ENCODE measurements at regions not wholly inside any gene's neighbourhood (a gene's known extent, or its start where the extent isn't known, plus 50 kb on each side); places are given as distances from the start of the nearest gene placed in this dataset.
"Not testable (repeated sequence)": the region's sequence is repeated elsewhere in the genome, so short reads cannot be mapped to it uniquely, and the experiment has no call there.

DNA sequence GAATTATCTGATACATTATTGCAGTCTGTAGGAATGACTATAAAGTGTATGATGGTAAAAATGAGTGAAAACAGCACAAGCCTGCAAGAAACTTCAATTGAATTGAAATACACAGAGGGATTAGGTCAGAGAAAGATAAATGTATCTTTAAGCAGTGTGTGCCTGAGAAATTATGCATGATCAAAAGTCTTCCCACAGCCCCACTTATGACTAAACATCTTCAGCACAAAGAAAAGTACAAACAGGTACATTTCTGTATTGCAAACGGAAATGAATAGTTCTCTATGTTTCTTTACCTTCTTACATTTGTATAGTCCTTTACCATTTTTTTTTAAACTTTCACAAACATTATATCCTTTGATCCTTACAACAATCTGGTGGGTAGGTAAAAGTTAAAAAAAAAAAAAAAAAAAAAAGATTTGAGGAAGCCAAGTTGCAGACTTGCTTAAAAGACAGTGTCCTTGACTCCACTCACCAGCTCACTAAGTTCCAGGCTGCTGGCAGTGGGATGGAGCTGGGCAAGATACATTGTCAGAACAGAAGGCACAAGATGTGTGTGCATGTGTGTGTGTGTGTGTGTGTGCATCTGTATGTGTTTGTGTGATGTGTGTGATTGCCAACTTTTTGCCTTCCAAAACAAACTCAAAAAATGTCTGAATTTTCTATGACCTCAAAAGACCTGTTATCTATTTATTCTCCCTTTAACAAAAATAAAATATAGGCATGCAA is 423.7 kb upstream of the ACVR2A start:
- CTCF ChIA-PET, result no interaction called here
- H3K4me1 ChIP-seq (ENCODE audit: control extremely low read depth in 1 of 4, control insufficient read depth in 4 of 4, insufficient read depth in 4 of 4, low read length in 3 of 4), result no peaks in the 10 kb centered on the region
- WGBS (ENCODE audit: insufficient coverage), result no CpG with 5 or more reads among the region's 1 CpG
- DNase-seq, result no peak
- no peaks in the 10 kb centered on the region for H3K9me3 ChIP-seq (ENCODE audit: control extremely low read depth in 1 of 5, control insufficient read depth in 4 of 5, insufficient read depth in 2 of 5, low read depth in 1 of 5, low read length in 4 of 5)
- H3K4me3 ChIP-seq (ENCODE audit: control insufficient read depth in 1 of 7, extremely low read depth in 1 of 7, insufficient read depth in 4 of 7, low read depth in 2 of 7, low read length in 6 of 7), result no peak overlapping the region
- H3K36me3 ChIP-seq (ENCODE audit: control insufficient read depth in 4 of 4, insufficient read depth in 4 of 4, low read length in 3 of 4), result no peaks in the 10 kb centered on the region
- POLR2A ChIA-PET, result no interaction called here
- no peak overlapping the region for H3K27ac ChIP-seq (ENCODE audit: insufficient read depth in 1 of 2, low read depth in 1 of 2, low read length in 2 of 2, poor library complexity in 1 of 2, severe bottlenecking in 2 of 2)
- H3K27me3 ChIP-seq (replicated peaks in 2 of 5; ENCODE audit: control insufficient read depth in 4 of 5, insufficient read depth in 5 of 5, low read length in 4 of 5), result peaks cover 0 to 2% (median 0%) of the 10 kb centered on the region in 5 experiments

DNA sequence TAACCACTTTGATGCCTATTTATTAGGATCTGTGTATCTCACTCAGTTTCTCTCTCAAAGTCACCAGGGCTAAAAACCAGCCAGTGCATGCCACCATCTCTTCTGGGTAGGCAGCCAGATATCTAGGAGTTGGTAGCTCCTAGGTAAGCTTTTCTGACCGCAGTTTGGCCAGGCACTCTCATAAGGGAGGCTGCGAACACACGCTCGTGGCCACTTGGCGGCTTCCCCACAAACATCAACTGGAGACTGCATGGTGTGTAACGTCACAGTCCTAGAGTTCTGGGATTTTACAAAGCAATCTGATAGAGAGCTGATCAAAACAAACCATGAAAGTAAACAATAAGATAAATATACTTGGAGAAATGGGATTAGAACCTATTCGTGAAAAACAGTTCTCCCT is 424.3 kb upstream of the ACVR2A start:
- H3K27ac ChIP-seq (ENCODE audit: insufficient read depth in 1 of 2, low read depth in 1 of 2, low read length in 2 of 2, poor library complexity in 1 of 2, severe bottlenecking in 2 of 2), result no peak overlapping the region
- H3K36me3 ChIP-seq (ENCODE audit: control insufficient read depth in 4 of 4, insufficient read depth in 4 of 4, low read length in 3 of 4), result no peaks in the 10 kb centered on the region
- CTCF ChIA-PET, result no interaction called here
- no peaks in the 10 kb centered on the region for H3K9me3 ChIP-seq (ENCODE audit: control extremely low read depth in 1 of 5, control insufficient read depth in 4 of 5, insufficient read depth in 2 of 5, low read depth in 1 of 5, low read length in 4 of 5)
- DNase-seq, result no peak
- H3K27me3 ChIP-seq (replicated peaks in 2 of 5; ENCODE audit: control insufficient read depth in 4 of 5, insufficient read depth in 5 of 5, low read length in 4 of 5), result peaks cover 0 to 2% (median 0%) of the 10 kb centered on the region in 5 experiments
- 100% methylated on average over 2 of the region's 7 CpGs for WGBS (ENCODE audit: insufficient coverage)
- no peaks in the 10 kb centered on the region for H3K4me1 ChIP-seq (ENCODE audit: control extremely low read depth in 1 of 4, control insufficient read depth in 4 of 4, insufficient read depth in 4 of 4, low read length in 3 of 4)
- POLR2A ChIA-PET, result no interaction called here
- H3K4me3 ChIP-seq (ENCODE audit: control insufficient read depth in 1 of 7, extremely low read depth in 1 of 7, insufficient read depth in 4 of 7, low read depth in 2 of 7, low read length in 6 of 7), result no peak overlapping the region

DNA sequence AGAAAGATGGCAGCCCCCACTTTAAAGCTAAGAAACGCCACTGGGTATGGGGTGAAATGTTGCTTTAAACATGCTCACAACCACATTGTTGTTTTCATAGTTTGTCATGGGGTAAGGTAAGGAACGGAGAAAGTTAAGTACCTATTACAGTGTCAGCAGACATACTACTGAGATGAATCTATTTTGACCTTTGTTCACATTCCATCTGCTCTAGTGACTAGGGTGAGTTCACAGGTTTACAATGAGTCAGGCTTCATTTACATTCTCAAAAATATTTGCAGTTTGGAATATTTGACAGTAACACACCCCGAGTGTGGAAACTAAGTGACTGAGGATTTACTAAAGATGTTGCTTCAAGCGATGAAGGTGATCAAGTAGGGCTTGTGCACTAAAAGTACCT is 428.7 kb upstream of the ACVR2A start:
- CTCF ChIA-PET, result no interaction called here
- DNase-seq, result no peak
- Histone ChIP-seq H3K9me3 (ENCODE audit: control extremely low read depth in 1 of 5, control insufficient read depth in 4 of 5, insufficient read depth in 2 of 5, low read depth in 1 of 5, low read length in 4 of 5) (peaks cover 0 to 4% (median 0%) of the 10 kb centered on the region in 5 experiments), H3K4me3 (ENCODE audit: control insufficient read depth in 1 of 7, extremely low read depth in 1 of 7, insufficient read depth in 4 of 7, low read depth in 2 of 7, low read length in 6 of 7) (no peak overlapping the region), H3K27ac (ENCODE audit: insufficient read depth in 1 of 2, low read depth in 1 of 2, low read length in 2 of 2, poor library complexity in 1 of 2, severe bottlenecking in 2 of 2) (no peak overlapping the region), H3K36me3 (ENCODE audit: control insufficient read depth in 4 of 4, insufficient read depth in 4 of 4, low read length in 3 of 4) (no peaks in the 10 kb centered on the region), H3K4me1 (ENCODE audit: control extremely low read depth in 1 of 4, control insufficient read depth in 4 of 4, insufficient read depth in 4 of 4, low read length in 3 of 4) (no peaks in the 10 kb centered on the region), H3K27me3 (replicated peaks in 2 of 5; ENCODE audit: control insufficient read depth in 4 of 5, insufficient read depth in 5 of 5, low read length in 4 of 5) (peaks cover 0 to 2% (median 0%) of the 10 kb centered on the region in 5 experiments)
- POLR2A ChIA-PET, result no interaction called here
- WGBS (ENCODE audit: insufficient coverage), result 100% methylated on average over 1 of the region's 4 CpGs

DNA sequence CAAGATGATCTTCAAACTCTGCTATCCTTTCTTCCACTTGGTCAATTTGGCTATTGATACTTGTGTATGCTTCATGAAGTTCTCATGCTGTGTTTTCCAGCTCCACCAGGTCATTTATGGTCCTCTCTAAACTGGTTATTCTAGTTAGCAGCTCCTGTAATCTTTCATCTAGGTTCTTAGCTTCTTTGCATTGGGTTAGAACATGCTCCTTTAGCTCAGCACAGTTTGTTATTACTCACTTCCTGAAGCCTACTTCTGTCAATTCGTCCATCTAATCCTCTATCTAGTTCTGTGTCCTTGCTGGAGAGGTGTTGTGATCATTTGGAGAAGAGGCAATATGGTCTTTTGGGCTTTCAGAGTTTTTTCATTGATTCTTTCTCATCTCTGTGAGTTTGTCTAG is 430.2 kb upstream of the ACVR2A start:
- POLR2A ChIA-PET; H3K27ac ChIP-seq (ENCODE audit: insufficient read depth in 1 of 2, low read depth in 1 of 2, low read length in 2 of 2, poor library complexity in 1 of 2, severe bottlenecking in 2 of 2); H3K27me3 ChIP-seq (replicated peaks in 2 of 5; ENCODE audit: control insufficient read depth in 4 of 5, insufficient read depth in 5 of 5, low read length in 4 of 5); H3K4me3 ChIP-seq (ENCODE audit: control insufficient read depth in 1 of 7, extremely low read depth in 1 of 7, insufficient read depth in 4 of 7, low read depth in 2 of 7, low read length in 6 of 7); H3K4me1 ChIP-seq (ENCODE audit: control extremely low read depth in 1 of 4, control insufficient read depth in 4 of 4, insufficient read depth in 4 of 4, low read length in 3 of 4); H3K9me3 ChIP-seq (ENCODE audit: control extremely low read depth in 1 of 5, control insufficient read depth in 4 of 5, insufficient read depth in 2 of 5, low read depth in 1 of 5, low read length in 4 of 5); H3K36me3 ChIP-seq (ENCODE audit: control insufficient read depth in 4 of 4, insufficient read depth in 4 of 4, low read length in 3 of 4); CTCF ChIA-PET; DNase-seq: not testable (repeated sequence)
- no CpG with 5 or more reads among the region's 1 CpG for WGBS (ENCODE audit: insufficient coverage)

DNA sequence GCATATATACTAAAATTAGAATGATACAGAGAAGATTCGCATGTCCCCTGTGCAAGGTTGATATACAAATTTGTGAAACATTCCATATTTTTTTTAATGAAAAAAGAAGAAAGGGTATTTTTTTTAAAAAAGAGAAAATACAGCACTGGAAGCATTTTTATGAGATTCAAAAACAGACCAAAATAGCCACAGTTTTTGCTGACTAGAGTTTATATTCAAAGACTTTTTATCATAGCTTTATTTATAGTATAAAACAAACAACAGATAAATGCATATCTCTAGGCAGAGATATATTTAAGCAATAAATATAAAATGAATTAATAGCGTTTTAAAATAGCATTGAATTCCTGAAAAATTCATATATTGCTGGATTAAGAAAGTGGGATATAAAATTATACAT is 436.5 kb upstream of the ACVR2A start:
- Histone ChIP-seq H3K9me3 (ENCODE audit: control extremely low read depth in 1 of 5, control insufficient read depth in 4 of 5, insufficient read depth in 2 of 5, low read depth in 1 of 5, low read length in 4 of 5) (peaks cover 0 to 2% (median 0%) of the 10 kb centered on the region in 5 experiments), H3K27me3 (replicated peaks in 2 of 5; ENCODE audit: control insufficient read depth in 4 of 5, insufficient read depth in 5 of 5, low read length in 4 of 5) (no peaks in the 10 kb centered on the region), H3K36me3 (ENCODE audit: control insufficient read depth in 4 of 4, insufficient read depth in 4 of 4, low read length in 3 of 4) (no peaks in the 10 kb centered on the region), H3K4me3 (ENCODE audit: control insufficient read depth in 1 of 7, extremely low read depth in 1 of 7, insufficient read depth in 4 of 7, low read depth in 2 of 7, low read length in 6 of 7) (no peak overlapping the region), H3K27ac (ENCODE audit: insufficient read depth in 1 of 2, low read depth in 1 of 2, low read length in 2 of 2, poor library complexity in 1 of 2, severe bottlenecking in 2 of 2) (no peak overlapping the region), H3K4me1 (ENCODE audit: control extremely low read depth in 1 of 4, control insufficient read depth in 4 of 4, insufficient read depth in 4 of 4, low read length in 3 of 4) (no peaks in the 10 kb centered on the region)
- DNase-seq, result no peak
- POLR2A ChIA-PET, result no interaction called here
- no CpG with 5 or more reads among the region's 2 CpGs for WGBS (ENCODE audit: insufficient coverage)
- CTCF ChIA-PET, result no interaction called here

DNA sequence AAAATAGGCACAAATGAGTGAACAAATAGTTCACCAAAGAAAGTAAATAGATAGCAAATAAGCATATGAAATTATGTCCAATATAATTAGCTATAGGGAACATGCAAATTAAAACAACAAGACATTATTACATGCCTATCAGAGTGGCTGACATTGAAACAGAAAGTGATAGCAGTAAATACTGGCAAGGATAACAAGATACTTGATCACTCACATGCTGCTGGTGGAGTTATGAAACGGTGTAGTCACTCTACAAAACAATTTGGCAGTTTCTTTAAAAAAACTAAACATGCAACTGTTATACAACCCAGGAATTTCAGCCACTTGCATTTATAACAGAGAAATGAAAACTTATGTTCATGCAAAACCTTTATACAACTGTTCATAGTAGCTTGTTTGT is 439.2 kb upstream of the ACVR2A start:
- no peak overlapping the region for H3K4me3 ChIP-seq (ENCODE audit: control insufficient read depth in 1 of 7, extremely low read depth in 1 of 7, insufficient read depth in 4 of 7, low read depth in 2 of 7, low read length in 6 of 7)
- POLR2A ChIA-PET, result no interaction called here
- DNase-seq, result no peak
- peaks cover 0 to 2% (median 0%) of the 10 kb centered on the region in 5 experiments for H3K9me3 ChIP-seq (ENCODE audit: control extremely low read depth in 1 of 5, control insufficient read depth in 4 of 5, insufficient read depth in 2 of 5, low read depth in 1 of 5, low read length in 4 of 5)
- WGBS (ENCODE audit: insufficient coverage), result no CpG with 5 or more reads among the region's 1 CpG
- H3K4me1 ChIP-seq (ENCODE audit: control extremely low read depth in 1 of 4, control insufficient read depth in 4 of 4, insufficient read depth in 4 of 4, low read length in 3 of 4), result no peaks in the 10 kb centered on the region
- CTCF ChIA-PET, result no interaction called here
- no peak overlapping the region for H3K27ac ChIP-seq (ENCODE audit: insufficient read depth in 1 of 2, low read depth in 1 of 2, low read length in 2 of 2, poor library complexity in 1 of 2, severe bottlenecking in 2 of 2)
- H3K36me3 ChIP-seq (ENCODE audit: control insufficient read depth in 4 of 4, insufficient read depth in 4 of 4, low read length in 3 of 4), result no peaks in the 10 kb centered on the region
- no peaks in the 10 kb centered on the region for H3K27me3 ChIP-seq (replicated peaks in 2 of 5; ENCODE audit: control insufficient read depth in 4 of 5, insufficient read depth in 5 of 5, low read length in 4 of 5)

DNA sequence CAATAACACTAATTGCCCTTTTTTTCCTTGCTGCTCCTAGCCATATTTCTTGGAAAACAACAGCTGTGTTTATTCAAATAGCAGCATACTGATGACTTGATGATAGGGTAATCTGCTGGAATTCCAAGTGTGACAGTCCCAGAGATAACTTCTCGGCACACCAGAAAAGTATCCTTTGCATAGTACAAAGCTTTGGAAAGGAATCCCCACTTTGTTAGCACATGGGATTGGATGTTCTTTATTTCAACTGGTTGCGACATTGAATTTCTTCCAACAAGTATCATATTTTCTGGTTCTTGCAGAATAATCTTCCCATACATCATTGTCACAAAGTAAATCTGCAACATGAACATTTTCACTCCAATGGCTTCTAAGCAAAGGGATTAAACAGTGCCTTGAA is 445.8 kb upstream of the ACVR2A start:
- DNase-seq, result no peak
- H3K9me3 ChIP-seq (ENCODE audit: control extremely low read depth in 1 of 5, control insufficient read depth in 4 of 5, insufficient read depth in 2 of 5, low read depth in 1 of 5, low read length in 4 of 5), result no peaks in the 10 kb centered on the region
- POLR2A ChIA-PET, result no interaction called here
- CTCF ChIA-PET, result no interaction called here
- WGBS (ENCODE audit: insufficient coverage), result 100% methylated on average over 2 of the region's 2 CpGs
- H3K4me3 ChIP-seq (ENCODE audit: control insufficient read depth in 1 of 7, extremely low read depth in 1 of 7, insufficient read depth in 4 of 7, low read depth in 2 of 7, low read length in 6 of 7), result no peak overlapping the region
- H3K27ac ChIP-seq (ENCODE audit: insufficient read depth in 1 of 2, low read depth in 1 of 2, low read length in 2 of 2, poor library complexity in 1 of 2, severe bottlenecking in 2 of 2), result no peak overlapping the region
- no peaks in the 10 kb centered on the region for H3K36me3 ChIP-seq (ENCODE audit: control insufficient read depth in 4 of 4, insufficient read depth in 4 of 4, low read length in 3 of 4)
- no peaks in the 10 kb centered on the region for H3K27me3 ChIP-seq (replicated peaks in 2 of 5; ENCODE audit: control insufficient read depth in 4 of 5, insufficient read depth in 5 of 5, low read length in 4 of 5)
- no peaks in the 10 kb centered on the region for H3K4me1 ChIP-seq (ENCODE audit: control extremely low read depth in 1 of 4, control insufficient read depth in 4 of 4, insufficient read depth in 4 of 4, low read length in 3 of 4)

Data from common myeloid progenitor, CD34-positive (primary cell).